Neural cell (in vitro differentiated cells): ENCODE measurements at regions not wholly inside any gene's neighbourhood (a gene's known extent, or its start where the extent isn't known, plus 50 kb on each side); places are given as distances from the start of the nearest gene placed in this dataset.

Experiments
- H2AFZ ChIP-seq: fragments of 200-600, 300-800 bp; sonication (generic), shearing (Covaris generic); 2 replicates; pipeline ENCODE4 v1.6.0; 2014; ENCODE audit warnings: low read depth, mild to moderate bottlenecking, antibody characterized with exemption, low read length, moderate library complexity
- H3F3A ChIP-seq: fragments of 200-600 bp; shearing (Covaris generic); 2 replicates; pipeline ENCODE4 v1.6.1; 2016; ENCODE audit warnings: mild to moderate bottlenecking, moderate library complexity, mixed read lengths, antibody characterized with exemption, low read length; ENCODE audit not compliant: insufficient read depth, poor library complexity, severe bottlenecking
- H3K27ac ChIP-seq: fragments of 200-600, 300-800 bp; sonication (generic), shearing (Covaris generic); 2 replicates; pipeline ENCODE4 v1.5.1; 2014; ENCODE audit warnings: mild to moderate bottlenecking, low read length, moderate library complexity
- H3K27me3 ChIP-seq: fragments of 300-800, 200-600 bp; sonication (generic), shearing (Covaris generic); 2 replicates; pipeline ENCODE4 v1.6.0; 2014; ENCODE audit warnings: mild to moderate bottlenecking, low read depth, low read length, moderate library complexity; ENCODE audit not compliant: insufficient read depth
- H3K36me3 ChIP-seq: fragments of 300-800, 200-600 bp; sonication (generic), shearing (Covaris generic); 2 replicates; pipeline ENCODE4 v1.5.1; 2014; ENCODE audit warnings: mild to moderate bottlenecking, antibody characterized with exemption, low read length, moderate library complexity; ENCODE audit not compliant: insufficient read depth
- H3K4me2 ChIP-seq: fragments of 300-800, 200-600 bp; sonication (generic), shearing (Covaris generic); 2 replicates; pipeline ENCODE4 v1.6.0; 2014; ENCODE audit warnings: mild to moderate bottlenecking, low read length
- H3K4me3 ChIP-seq: fragments of 300-800, 200-600 bp; sonication (generic), shearing (Covaris generic); 2 replicates; pipeline ENCODE4 v1.5.1; 2014; ENCODE audit warnings: mild to moderate bottlenecking, low read length, moderate library complexity
- H3K79me2 ChIP-seq: fragments of 200-600 bp; shearing (Covaris generic); replicated peaks from 2 replicates; pipeline ENCODE4 v1.6.0; 2014; ENCODE audit warnings: mild to moderate bottlenecking, low read length, moderate library complexity; ENCODE audit not compliant: insufficient read depth
- H3K9ac ChIP-seq: fragments of 300-800, 200-600 bp; sonication (generic), shearing (Covaris generic); 2 replicates; pipeline ENCODE4 v1.6.1; 2016; ENCODE audit warnings: mild to moderate bottlenecking, low read length, mixed read lengths
- H3K9me2 ChIP-seq: fragments of 200-600 bp; shearing (Covaris generic); 2 replicates; pipeline ENCODE4 v1.6.1; 2016; ENCODE audit warnings: mild to moderate bottlenecking, low read length, mixed read lengths; ENCODE audit not compliant: insufficient read depth
- H3K9me3 ChIP-seq: fragments of 200-600, 300-800 bp; sonication (generic), shearing (Covaris generic); 2 replicates; pipeline ENCODE4 v1.6.1; 2016; ENCODE audit warnings: mild to moderate bottlenecking, mixed run types, low read length, moderate library complexity, mixed read lengths
- H4K20me1 ChIP-seq: fragments of 200-600 bp; shearing (Covaris generic); 2 replicates; pipeline ENCODE4 v1.6.1; 2016; ENCODE audit warnings: mild to moderate bottlenecking, mixed run types; ENCODE audit not compliant: insufficient read depth
- CTCF ChIP-seq: fragments of 450-650 bp; IDR thresholded peaks from 2 replicates; pipeline ENCODE4 v1.5.1; 2014; ENCODE audit warnings: antibody characterized with exemption, mild to moderate bottlenecking, moderate library complexity; ENCODE audit not compliant: poor library complexity, severe bottlenecking
- EP300 ChIP-seq: fragments of 450-650 bp; conservative IDR thresholded peaks from 2 replicates; pipeline ENCODE4 v1.6.1; 2014; ENCODE audit warnings: antibody characterized with exemption, mild to moderate bottlenecking, moderate library complexity; ENCODE audit not compliant: poor library complexity, severe bottlenecking
- EZH2 ChIP-seq: fragments of 200-600, 300-800 bp; shearing (Covaris generic), sonication (generic); IDR thresholded peaks from 2 replicates; pipeline ENCODE4 v1.6.1; 2014; ENCODE audit warnings: antibody characterized with exemption, low read length, borderline replicate concordance, mild to moderate bottlenecking; ENCODE audit not compliant: insufficient read depth, poor library complexity, severe bottlenecking
- MXI1 ChIP-seq: fragments of 450-650 bp; conservative IDR thresholded peaks from 2 replicates; pipeline ENCODE4 v1.6.1; 2014; ENCODE audit warnings: antibody characterized with exemption, mild to moderate bottlenecking; ENCODE audit not compliant: poor library complexity, severe bottlenecking
- POLR2AphosphoS5 ChIP-seq: IDR thresholded peaks from 2 replicates; pipeline ENCODE4 v1.6.1; 2012
- RAD21 ChIP-seq: fragments of 450-650 bp; conservative IDR thresholded peaks from 2 replicates; pipeline ENCODE4 v1.6.1; 2014; ENCODE audit warnings: antibody characterized with exemption, mild to moderate bottlenecking, moderate library complexity
- REST ChIP-seq: IDR thresholded peaks from 2 replicates; pipeline ENCODE4 v1.6.1; 2012; ENCODE audit warnings: borderline replicate concordance
- SMC3 ChIP-seq: fragments of 450-650 bp; conservative IDR thresholded peaks from 2 replicates; pipeline ENCODE4 v1.6.1; 2014; ENCODE audit warnings: antibody characterized with exemption, mild to moderate bottlenecking, moderate library complexity; ENCODE audit not compliant: poor library complexity
- TAF1 ChIP-seq: IDR thresholded peaks from 2 replicates; pipeline ENCODE4 v1.6.1; 2012; ENCODE audit warnings: low read depth

GRCh38 chr5:35362772-35363171, 132.5 kb upstream of the PRLR start:
- Histone ChIP-seq H3K9me2 (no peaks in the 10 kb centered on the region), H3K4me3 (no peak overlapping the region), H3F3A (no peaks in the 10 kb centered on the region), H3K27ac (no peak overlapping the region), H3K9me3 (no peaks in the 10 kb centered on the region), H3K4me2 (no peak overlapping the region), H3K79me2 (no peaks in the 10 kb centered on the region), H2AFZ (no peak overlapping the region), H3K9ac (no peak overlapping the region), H4K20me1 (no peaks in the 10 kb centered on the region), H3K36me3 (no peaks in the 10 kb centered on the region), H3K27me3 (no peaks in the 10 kb centered on the region)
- TF ChIP-seq CTCF: no peak
- no peak for TF ChIP-seq EZH2
- TF ChIP-seq POLR2AphosphoS5: no peak
- TF ChIP-seq EP300: no peak
- no peak for TF ChIP-seq MXI1
- TF ChIP-seq SMC3: no peak
- TF ChIP-seq TAF1: no peak
- no peak for TF ChIP-seq REST
- no peak for TF ChIP-seq RAD21

- Histone ChIP-seq H3K4me3 (no peak overlapping the region), H2AFZ (no peak overlapping the region), H3K36me3 (no peaks in the 10 kb centered on the region), H3K9me3 (no peaks in the 10 kb centered on the region), H3K9ac (no peak overlapping the region), H3K27ac (no peak overlapping the region), H3K4me2 (no peak overlapping the region), H3K79me2 (no peaks in the 10 kb centered on the region), H4K20me1 (no peaks in the 10 kb centered on the region), H3F3A (no peaks in the 10 kb centered on the region), H3K27me3 (no peaks in the 10 kb centered on the region), H3K9me2 (no peaks in the 10 kb centered on the region)
- TF ChIP-seq EP300: no peak
- no peak for TF ChIP-seq POLR2AphosphoS5
- no peak for TF ChIP-seq SMC3
- TF ChIP-seq REST: no peak
- no peak for TF ChIP-seq RAD21
- no peak for TF ChIP-seq MXI1
- TF ChIP-seq TAF1: no peak
- no peak for TF ChIP-seq EZH2
- TF ChIP-seq CTCF: no peak
These were observed 130.4 kb upstream of the PRLR start for GRCh38 chr5:35360671-35361070.
